ENCODE measurements at regions not wholly inside any gene's neighbourhood (a gene's known extent, or its start where the extent isn't known, plus 50 kb on each side); places are given as distances from the start of the nearest gene placed in this dataset.

DNA sequence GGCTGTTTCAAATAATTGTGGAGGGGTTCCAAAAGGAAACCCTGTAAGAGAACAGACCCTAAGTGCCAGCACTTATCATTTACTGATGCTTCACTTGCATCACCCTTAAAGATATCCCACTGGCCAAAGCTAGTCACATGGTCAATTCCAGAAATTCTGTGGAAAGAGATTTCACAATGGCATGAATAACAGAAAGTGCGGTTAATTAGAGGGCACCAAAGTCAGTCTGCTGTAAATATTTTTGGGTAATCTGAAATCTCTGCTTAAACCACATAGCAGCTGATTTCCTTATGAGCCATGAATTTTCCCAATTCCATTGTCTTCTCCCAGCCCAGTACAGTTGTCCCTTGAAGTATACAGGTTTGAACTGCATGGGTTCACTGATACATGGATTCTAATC, 346.1 kb downstream of the SI start:
- TF ChIP-seq, protein P1, sequence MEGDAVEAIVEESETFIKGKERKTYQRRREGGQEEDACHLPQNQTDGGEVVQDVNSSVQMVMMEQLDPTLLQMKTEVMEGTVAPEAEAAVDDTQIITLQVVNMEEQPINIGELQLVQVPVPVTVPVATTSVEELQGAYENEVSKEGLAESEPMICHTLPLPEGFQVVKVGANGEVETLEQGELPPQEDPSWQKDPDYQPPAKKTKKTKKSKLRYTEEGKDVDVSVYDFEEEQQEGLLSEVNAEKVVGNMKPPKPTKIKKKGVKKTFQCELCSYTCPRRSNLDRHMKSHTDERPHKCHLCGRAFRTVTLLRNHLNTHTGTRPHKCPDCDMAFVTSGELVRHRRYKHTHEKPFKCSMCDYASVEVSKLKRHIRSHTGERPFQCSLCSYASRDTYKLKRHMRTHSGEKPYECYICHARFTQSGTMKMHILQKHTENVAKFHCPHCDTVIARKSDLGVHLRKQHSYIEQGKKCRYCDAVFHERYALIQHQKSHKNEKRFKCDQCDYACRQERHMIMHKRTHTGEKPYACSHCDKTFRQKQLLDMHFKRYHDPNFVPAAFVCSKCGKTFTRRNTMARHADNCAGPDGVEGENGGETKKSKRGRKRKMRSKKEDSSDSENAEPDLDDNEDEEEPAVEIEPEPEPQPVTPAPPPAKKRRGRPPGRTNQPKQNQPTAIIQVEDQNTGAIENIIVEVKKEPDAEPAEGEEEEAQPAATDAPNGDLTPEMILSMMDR (IDR thresholded peaks at IDR 0.05): no peak
- no peak for TF ChIP-seq POLR2AphosphoS5 (IDR thresholded peaks at IDR 0.05)
- no peak for TF ChIP-seq EP300 (IDR thresholded peaks at IDR 0.05)
